ENCODE measurements at regions not wholly inside any gene's neighbourhood (a gene's known extent, or its start where the extent isn't known, plus 50 kb on each side); places are given as distances from the start of the nearest gene placed in this dataset.
"Not testable (repeated sequence)": the region's sequence is repeated elsewhere in the genome, so short reads cannot be mapped to it uniquely, and the experiment has no call there.

- not testable (repeated sequence) for DNase-seq (ENCODE audit: low spot score)
These were observed 62.3 kb upstream of the UGT2A3 start for GRCh38 chr4:69013933-69014332.

GRCh38 chr4:69017986-69018385 is 66.4 kb upstream of the UGT2A3 start:
- not testable (repeated sequence) for DNase-seq (ENCODE audit: low spot score)

- DNase-seq (ENCODE audit: low spot score) = not testable (repeated sequence)
These were observed 68.2 kb upstream of the UGT2A3 start for GRCh38 chr4:69019538-69020461.

GRCh38 chr4:69020462-69020807 is 68.8 kb upstream of the UGT2A3 start:
- not testable (repeated sequence) for DNase-seq (ENCODE audit: low spot score)

GRCh38 chr4:69025191-69025998 is 70.9 kb upstream of the UGT2B7 start:
- DNase-seq (ENCODE audit: low spot score) = peak; percentile 12

- DNase-seq (ENCODE audit: low spot score) = no peak
These were observed 70.3 kb upstream of the UGT2B7 start for GRCh38 chr4:69025999-69026387.

GRCh38 chr4:69026974-69027373 is 69.3 kb upstream of the UGT2B7 start:
- no peak for DNase-seq (ENCODE audit: low spot score)

GRCh38 chr4:69030326-69030725 is 65.9 kb upstream of the UGT2B7 start:
- DNase-seq (ENCODE audit: low spot score) = no peak

GRCh38 chr4:69032847-69033638 is 63.2 kb upstream of the UGT2B7 start:
- no peak for DNase-seq (ENCODE audit: low spot score)

- not testable (repeated sequence) for DNase-seq (ENCODE audit: low spot score)
These were observed 61.9 kb upstream of the UGT2B7 start for GRCh38 chr4:69034315-69034740.

GRCh38 chr4:69038582-69038981 is 57.7 kb upstream of the UGT2B7 start:
- DNase-seq (ENCODE audit: low spot score) = no peak

GRCh38 chr4:69039071-69039470 is 57.2 kb upstream of the UGT2B7 start:
- DNase-seq (ENCODE audit: low spot score) = no peak

- DNase-seq (ENCODE audit: low spot score) = no peak
These were observed 52.0 kb upstream of the UGT2B7 start for GRCh38 chr4:69044247-69044646.

All from HuH-7 (cell line).